Fibroblast of the aortic adventitia (primary cell): ENCODE measurements at regions not wholly inside any gene's neighbourhood (a gene's known extent, or its start where the extent isn't known, plus 50 kb on each side); places are given as distances from the start of the nearest gene placed in this dataset.
"Not testable (repeated sequence)": the region's sequence is repeated elsewhere in the genome, so short reads cannot be mapped to it uniquely, and the experiment has no call there.

ENCODE experiments used
- DNase-seq: peaks from one replicate; pipeline ENCODE4 v3.0.0-alpha.2; 2010; ENCODE audit warnings: low read depth
- H3K4me3 ChIP-seq: 2 replicates; pipeline ENCODE4 v1.5.1; 2011; ENCODE audit warnings: low read depth, mild to moderate bottlenecking, control low read depth, low read length, moderate library complexity
- CTCF ChIP-seq: IDR thresholded peaks from 2 replicates; pipeline ENCODE4 v1.5.1; 2011; ENCODE audit warnings: mild to moderate bottlenecking, low read length, control low read depth, inconsistent platforms; ENCODE audit not compliant: insufficient read depth

- TF ChIP-seq CTCF = no peak
- no peak overlapping the region for H3K4me3 ChIP-seq
- DNase-seq = no peak
Observed at GRCh38 chr11:82404981-82405380, 328.7 kb downstream of the FAM181B start.

- no peak for DNase-seq
- TF ChIP-seq CTCF = no peak
- H3K4me3 ChIP-seq = no peak overlapping the region
Observed at GRCh38 chr11:82403640-82404305, 329.9 kb downstream of the FAM181B start.

DNA sequence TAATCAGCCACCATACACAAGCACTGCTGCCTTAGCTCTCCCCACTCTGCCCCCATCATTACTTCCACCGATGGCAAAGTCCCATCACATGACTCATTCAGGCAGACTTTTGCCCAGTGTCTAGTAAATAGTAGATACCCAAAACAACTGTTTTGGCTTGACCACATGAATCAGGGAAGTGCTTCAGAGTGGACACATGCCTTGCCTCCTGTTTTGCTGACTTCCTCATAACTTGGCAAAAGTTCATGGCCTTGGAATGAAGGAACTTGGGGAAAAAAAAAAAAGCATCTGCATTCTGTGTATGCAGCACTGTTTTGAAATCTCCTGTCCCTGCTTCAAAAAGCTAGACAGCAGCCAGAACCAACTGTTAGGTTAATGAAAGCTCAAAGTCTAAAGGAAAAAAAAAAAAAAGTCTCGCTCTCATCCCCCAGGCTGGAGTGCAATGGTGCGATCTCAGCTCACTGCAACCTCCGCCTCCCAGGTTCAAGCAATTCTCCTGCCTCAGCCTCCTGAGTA, 335.3 kb downstream of the FAM181B start:
- TF ChIP-seq CTCF = no peak
- H3K4me3 ChIP-seq = no peak overlapping the region
- DNase-seq = no peak

- not testable (repeated sequence) for DNase-seq, H3K4me3 ChIP-seq
Observed at GRCh38 chr11:82396639-82397038, 337.0 kb downstream of the FAM181B start.

DNA sequence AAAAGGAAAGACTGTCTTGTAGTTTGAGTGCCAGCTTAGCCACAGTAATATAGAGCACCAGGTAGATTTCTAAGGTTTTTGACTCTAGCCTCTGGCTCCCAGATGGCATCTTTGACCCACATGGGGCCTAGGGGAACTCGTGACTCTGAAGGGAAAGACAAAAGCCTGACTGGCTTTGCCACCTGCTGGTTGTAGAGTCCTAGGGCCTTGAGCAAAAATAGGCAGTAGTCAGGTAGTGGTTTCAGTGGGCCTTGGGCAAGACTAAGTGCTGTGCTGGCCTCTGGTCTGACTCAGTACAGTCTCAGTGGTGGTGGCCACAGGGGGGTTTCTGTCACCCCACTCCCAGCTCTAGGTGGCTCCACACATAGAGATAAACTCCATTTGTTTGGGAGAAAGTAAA, 349.4 kb downstream of the FAM181B start:
- no peak for DNase-seq
- TF ChIP-seq CTCF = no peak
- no peak overlapping the region for H3K4me3 ChIP-seq

- DNase-seq = no peak
- no peak for TF ChIP-seq CTCF
- no peak overlapping the region for H3K4me3 ChIP-seq
Observed at GRCh38 chr11:82373781-82374542, 359.7 kb downstream of the FAM181B start.

GRCh38 chr11:82365351-82365750, 368.3 kb downstream of the FAM181B start:
- H3K4me3 ChIP-seq = no peak overlapping the region
- no peak for DNase-seq
- TF ChIP-seq CTCF = no peak
